GM12878 (cell line): ENCODE measurements at regions not wholly inside any gene's neighbourhood (a gene's known extent, or its start where the extent isn't known, plus 50 kb on each side); places are given as distances from the start of the nearest gene placed in this dataset.

Experiments
- BHLHE40 ChIP-seq, 2 experiments: fragments of 450-650 bp in 1 of 2; IDR thresholded peaks; 2 replicates each; pipeline ENCODE4 v1.6.1; 2011 to 2017; ENCODE audit warnings: low read depth in 2 of 2, borderline replicate concordance in 1 of 2, improper control_type of control experiment in 1 of 2, low read length in 1 of 2, mild to moderate bottlenecking in 1 of 2
- CBX5 ChIP-seq: sonication (generic); IDR thresholded peaks from 2 replicates; pipeline ENCODE4 v1.6.1; 2016; ENCODE audit warnings: low read depth, moderate library complexity, mild to moderate bottlenecking, inconsistent platforms
- CTCF ChIP-seq, 3 experiments: IDR thresholded peaks in 2 of 3; conservative IDR thresholded peaks in 1 of 3; 2 replicates each; pipeline ENCODE4 v1.5.1; 2011; ENCODE audit warnings: low read depth in 3 of 3, low read length in 3 of 3, mild to moderate bottlenecking in 3 of 3, control low read depth in 2 of 3, moderate library complexity in 2 of 3, inconsistent platforms in 1 of 3, mixed read lengths in 1 of 3; ENCODE audit not compliant: control insufficient read depth in 2 of 3, insufficient read depth in 1 of 3; ENCODE audit errors: extremely low read depth in 1 of 3
- FOXK2 ChIP-seq: fragments of 450-650 bp; IDR thresholded peaks from 2 replicates; pipeline ENCODE4 v1.6.1; 2017; ENCODE audit warnings: mild to moderate bottlenecking, moderate library complexity
- JUND ChIP-seq: IDR thresholded peaks from 2 replicates; pipeline ENCODE4 v1.6.1; 2012; ENCODE audit warnings: low read depth, mild to moderate bottlenecking, low read length, improper control_type of control experiment, moderate library complexity
- MXI1 ChIP-seq: fragments of 150-350 bp; IDR thresholded peaks from 2 replicates; pipeline ENCODE4 v1.6.1; 2011; ENCODE audit warnings: low read depth, mild to moderate bottlenecking, inconsistent platforms, low read length, improper control_type of control experiment
- NFYA ChIP-seq: IDR thresholded peaks from 2 replicates; pipeline ENCODE4 v1.6.1; 2011; ENCODE audit warnings: low read depth, mild to moderate bottlenecking, low read length, improper control_type of control experiment, borderline replicate concordance
- POLR2A ChIP-seq: IDR thresholded peaks from 2 replicates; pipeline ENCODE4 v1.6.1; 2011; ENCODE audit warnings: low read depth, mild to moderate bottlenecking, low read length
- REST ChIP-seq: IDR thresholded peaks from 2 replicates; pipeline ENCODE4 v1.6.1; 2012; ENCODE audit warnings: mild to moderate bottlenecking, low read depth, low read length
- SMAD1 ChIP-seq: fragments of 450-650 bp; IDR thresholded peaks from 2 replicates; pipeline ENCODE4 v1.6.1; 2018; ENCODE audit warnings: mild to moderate bottlenecking, low read depth; ENCODE audit not compliant: partially characterized antibody
- ZNF24 ChIP-seq: fragments of 450-650 bp; IDR thresholded peaks from 2 replicates; pipeline ENCODE4 v1.6.1; 2017; ENCODE audit warnings: antibody characterized with exemption, mild to moderate bottlenecking
- TF ChIP-seq, protein P1 (sequence below): fragments of 450-650 bp; formaldehyde crosslinking; IDR thresholded peaks from 2 replicates; pipeline ENCODE4 v1.4.0; 2020; ENCODE audit warnings: mild to moderate bottlenecking, moderate library complexity

DNA sequence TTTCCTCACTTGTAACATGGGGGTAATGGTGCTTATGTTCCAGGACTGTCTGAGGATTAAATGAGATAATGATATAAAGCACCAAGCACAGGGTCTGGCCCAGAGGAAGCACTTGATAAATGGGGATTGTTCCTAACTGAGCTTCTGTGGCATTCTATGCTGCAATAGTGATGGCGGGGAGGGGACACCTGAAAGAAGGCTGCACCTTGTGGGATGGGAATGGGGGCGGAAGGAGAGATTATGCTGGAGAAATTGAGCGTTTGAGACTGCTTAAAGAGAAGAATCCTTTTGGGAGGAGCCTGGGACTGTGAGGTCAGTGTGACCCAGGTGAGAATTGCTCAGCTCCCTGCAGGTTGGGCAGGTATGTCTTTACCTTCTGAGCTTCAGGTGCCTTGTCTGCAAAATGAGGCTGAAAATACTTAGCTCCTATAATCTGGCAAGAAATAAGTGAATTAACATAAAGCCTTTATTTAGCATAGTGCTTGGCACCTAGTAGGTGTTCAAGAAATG is 55.9 kb upstream of the CTPS1 start:
- TF ChIP-seq FOXK2: no peak
- TF ChIP-seq BHLHE40 (IDR thresholded peaks at IDR 0.05; ENCODE audit: borderline replicate concordance in 1 of 2, low read depth in 2 of 2, low read length in 1 of 2): no peak
- no peak for TF ChIP-seq CTCF (IDR thresholded peaks at IDR 0.05 in 2 of 3, conservative IDR thresholded peaks at IDR 0.05 in 1 of 3; ENCODE audit: control insufficient read depth in 2 of 3, extremely low read depth in 1 of 3, insufficient read depth in 1 of 3, low read depth in 3 of 3, low read length in 3 of 3)
- no peak for TF ChIP-seq MXI1
- TF ChIP-seq, protein P1, sequence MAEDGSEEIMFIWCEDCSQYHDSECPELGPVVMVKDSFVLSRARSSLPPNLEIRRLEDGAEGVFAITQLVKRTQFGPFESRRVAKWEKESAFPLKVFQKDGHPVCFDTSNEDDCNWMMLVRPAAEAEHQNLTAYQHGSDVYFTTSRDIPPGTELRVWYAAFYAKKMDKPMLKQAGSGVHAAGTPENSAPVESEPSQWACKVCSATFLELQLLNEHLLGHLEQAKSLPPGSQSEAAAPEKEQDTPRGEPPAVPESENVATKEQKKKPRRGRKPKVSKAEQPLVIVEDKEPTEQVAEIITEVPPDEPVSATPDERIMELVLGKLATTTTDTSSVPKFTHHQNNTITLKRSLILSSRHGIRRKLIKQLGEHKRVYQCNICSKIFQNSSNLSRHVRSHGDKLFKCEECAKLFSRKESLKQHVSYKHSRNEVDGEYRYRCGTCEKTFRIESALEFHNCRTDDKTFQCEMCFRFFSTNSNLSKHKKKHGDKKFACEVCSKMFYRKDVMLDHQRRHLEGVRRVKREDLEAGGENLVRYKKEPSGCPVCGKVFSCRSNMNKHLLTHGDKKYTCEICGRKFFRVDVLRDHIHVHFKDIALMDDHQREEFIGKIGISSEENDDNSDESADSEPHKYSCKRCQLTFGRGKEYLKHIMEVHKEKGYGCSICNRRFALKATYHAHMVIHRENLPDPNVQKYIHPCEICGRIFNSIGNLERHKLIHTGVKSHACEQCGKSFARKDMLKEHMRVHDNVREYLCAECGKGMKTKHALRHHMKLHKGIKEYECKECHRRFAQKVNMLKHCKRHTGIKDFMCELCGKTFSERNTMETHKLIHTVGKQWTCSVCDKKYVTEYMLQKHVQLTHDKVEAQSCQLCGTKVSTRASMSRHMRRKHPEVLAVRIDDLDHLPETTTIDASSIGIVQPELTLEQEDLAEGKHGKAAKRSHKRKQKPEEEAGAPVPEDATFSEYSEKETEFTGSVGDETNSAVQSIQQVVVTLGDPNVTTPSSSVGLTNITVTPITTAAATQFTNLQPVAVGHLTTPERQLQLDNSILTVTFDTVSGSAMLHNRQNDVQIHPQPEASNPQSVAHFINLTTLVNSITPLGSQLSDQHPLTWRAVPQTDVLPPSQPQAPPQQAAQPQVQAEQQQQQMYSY (CRISPR knock-in tag): no peak
- TF ChIP-seq ZNF24: no peak
- TF ChIP-seq JUND: no peak
- TF ChIP-seq REST: no peak
- no peak for TF ChIP-seq CBX5
- no peak for TF ChIP-seq NFYA
- no peak for TF ChIP-seq SMAD1
- no peak for TF ChIP-seq POLR2A
